HepG2 (cell line): ENCODE measurements at regions not wholly inside any gene's neighbourhood (a gene's known extent, or its start where the extent isn't known, plus 50 kb on each side); places are given as distances from the start of the nearest gene placed in this dataset.

Experiments used
- CTCF ChIP-seq: sonication (generic); formaldehyde crosslinking; IDR thresholded peaks from 2 replicates; pipeline ENCODE4 v1.5.0; 2020; ENCODE audit warnings: mild to moderate bottlenecking, missing genetic modification reagents, moderate library complexity
- MTA3 ChIP-seq: sonication (generic); formaldehyde crosslinking; IDR thresholded peaks from 2 replicates; pipeline ENCODE4 v1.4.0; 2020; ENCODE audit warnings: missing genetic modification reagents

DNA sequence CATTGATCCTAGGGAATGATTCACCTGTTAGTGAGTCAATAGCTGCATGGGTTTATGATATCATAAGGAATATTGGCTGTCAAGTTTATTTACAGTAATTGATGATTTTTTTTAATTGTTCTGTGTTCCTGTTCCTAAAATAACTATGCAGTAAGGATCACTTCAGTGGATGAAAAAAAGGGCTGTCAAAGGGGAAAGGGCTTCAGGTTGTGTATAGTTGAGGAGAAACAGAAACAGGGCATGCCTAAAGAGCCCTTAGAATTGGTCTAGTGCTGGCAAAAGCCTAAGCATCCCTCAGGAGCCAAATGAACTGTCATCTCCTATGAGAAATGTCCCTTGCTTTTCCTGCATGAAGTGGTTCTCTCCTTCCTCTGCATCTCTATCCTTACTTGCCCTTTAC lies 444.9 kb downstream of the RMST start:
- TF ChIP-seq MTA3 (CRISPR knock-in tag) (no peak), CTCF (CRISPR knock-in tag) (no peak)
